Upper lobe of left lung (tissue), 6 donors: ENCODE measurements at regions not wholly inside any gene's neighbourhood (a gene's known extent, or its start where the extent isn't known, plus 50 kb on each side); places are given as distances from the start of the nearest gene placed in this dataset.
A peak's percentile ranks its signal among the peaks of the same experiment; 100 is the strongest.

Experiments used
- ATAC-seq, 2 donors: fragments of 200-7000 bp; cut with Tn5 transposase; one replicate each; pipeline ENCODE4 v1.9.1; 2022; ENCODE audit warnings: mild to moderate bottlenecking in 2 of 2, moderate library complexity in 2 of 2; ENCODE audit not compliant: low FRiP score in 2 of 2
- DNase-seq, 2 donors: peaks; one replicate each; pipeline ENCODE4 v3.0.0-alpha.2; 2019 to 2020
- H3K27ac ChIP-seq, 4 donors: fragments of 200-600 bp; sonication (generic); one replicate each; pipeline ENCODE4 v1.5.1; 2016 to 2019
- H3K27me3 ChIP-seq, 4 donors: fragments of 200-600 bp; sonication (generic); one replicate each; pipeline ENCODE4 v1.5.1; 2017 to 2019
- H3K36me3 ChIP-seq, 4 donors: fragments of 200-600 bp; sonication (generic); one replicate each; pipeline ENCODE4 v1.5.1; 2016 to 2019
- H3K4me1 ChIP-seq, 4 donors: fragments of 200-600 bp; sonication (generic); one replicate each; pipeline ENCODE4 v1.5.1; 2018 to 2019
- H3K4me3 ChIP-seq, 4 donors: fragments of 200-600 bp; sonication (generic); one replicate each; pipeline ENCODE4 v1.5.1; 2017 to 2019; ENCODE audit warnings: mild to moderate bottlenecking in 2 of 4, moderate library complexity in 1 of 4
- H3K9me3 ChIP-seq, 4 donors: fragments of 200-600 bp; sonication (generic); one replicate each; pipeline ENCODE4 v1.5.1; 2018 to 2019
- CTCF ChIP-seq, 6 experiments: fragments of 450-650 bp in 4 of 6; fragments of 200-600 bp in 2 of 6; sonication (generic) in 2 of 6; IDR thresholded peaks; one replicate each; pipeline ENCODE4 v1.5.1; 2016 to 2019; ENCODE audit warnings: antibody characterized with exemption in 6 of 6
- EP300 ChIP-seq, 4 donors: sonication (generic); formaldehyde crosslinking; IDR thresholded peaks; one replicate each; pipeline ENCODE4 v1.5.1; 2017; ENCODE audit warnings: antibody characterized with exemption in 4 of 4, control low read depth in 2 of 4
- POLR2A ChIP-seq, 4 donors: fragments of 450-650 bp; IDR thresholded peaks; one replicate each; pipeline ENCODE4 v1.5.1; 2016 to 2017; ENCODE audit warnings: antibody characterized with exemption in 4 of 4, mild to moderate bottlenecking in 2 of 4
- POLR2AphosphoS5 ChIP-seq, 2 donors: sonication (generic); formaldehyde crosslinking; IDR thresholded peaks; one replicate each; pipeline ENCODE4 v1.5.1; 2017; ENCODE audit warnings: antibody characterized with exemption in 2 of 2
- WGBS, 2 donors: methylation state at CpG; one replicate each; pipeline ENCODE4 v1.1.5; 2017 to 2018; 5-methylcytosine and 5-hydroxymethylcytosine counted together
- small RNA-seq, 4 donors: library from RNA; depleted of rRNA; stranded (forward); fragments of <200 nt; gene quantifications; one replicate each; pipeline ENCODE3, GENCODE V24; 2016
- donor health status: DM: no; HTN: no; CAD: no; lungs with moderate emphysema.
- donor health status: DM: no; HTN: yes; CAD: no; lungs with severe emphysema.

- Histone ChIP-seq H3K27me3 (no peaks in the 10 kb centered on the region), H3K9me3 (no peaks in the 10 kb centered on the region), H3K27ac (no peak overlapping the region), H3K36me3 (no peaks in the 10 kb centered on the region), H3K4me3 (no peak overlapping the region), H3K4me1 (peaks cover 0 to 5% (median 2%) of the 10 kb centered on the region in 4 donors)
- DNase-seq, result no peak
- TF ChIP-seq EP300 (IDR thresholded peaks at IDR 0.05) (no peak), POLR2A (IDR thresholded peaks at IDR 0.05) (no peak), CTCF (IDR thresholded peaks at IDR 0.05) (no peak), POLR2AphosphoS5 (IDR thresholded peaks at IDR 0.05) (no peak)
- 81 to 83% methylated on average over 2 of the region's 2 CpGs for WGBS, 2 donors
- peak in 1 of 2 donors; percentile 52 for ATAC-seq
Measured at GRCh38 chr10:22764639-22765038, 50.3 kb upstream of the PIP4K2A start.

Small RNA genes in the stretch of these regions (small RNA-seq; reads per million reads assigned to genes)
- 0 reads per million in 4 donors for gene RNU6-413P
